ENCODE measurements at regions not wholly inside any gene's neighbourhood (a gene's known extent, or its start where the extent isn't known, plus 50 kb on each side); places are given as distances from the start of the nearest gene placed in this dataset.

- TF ChIP-seq, protein P1, sequence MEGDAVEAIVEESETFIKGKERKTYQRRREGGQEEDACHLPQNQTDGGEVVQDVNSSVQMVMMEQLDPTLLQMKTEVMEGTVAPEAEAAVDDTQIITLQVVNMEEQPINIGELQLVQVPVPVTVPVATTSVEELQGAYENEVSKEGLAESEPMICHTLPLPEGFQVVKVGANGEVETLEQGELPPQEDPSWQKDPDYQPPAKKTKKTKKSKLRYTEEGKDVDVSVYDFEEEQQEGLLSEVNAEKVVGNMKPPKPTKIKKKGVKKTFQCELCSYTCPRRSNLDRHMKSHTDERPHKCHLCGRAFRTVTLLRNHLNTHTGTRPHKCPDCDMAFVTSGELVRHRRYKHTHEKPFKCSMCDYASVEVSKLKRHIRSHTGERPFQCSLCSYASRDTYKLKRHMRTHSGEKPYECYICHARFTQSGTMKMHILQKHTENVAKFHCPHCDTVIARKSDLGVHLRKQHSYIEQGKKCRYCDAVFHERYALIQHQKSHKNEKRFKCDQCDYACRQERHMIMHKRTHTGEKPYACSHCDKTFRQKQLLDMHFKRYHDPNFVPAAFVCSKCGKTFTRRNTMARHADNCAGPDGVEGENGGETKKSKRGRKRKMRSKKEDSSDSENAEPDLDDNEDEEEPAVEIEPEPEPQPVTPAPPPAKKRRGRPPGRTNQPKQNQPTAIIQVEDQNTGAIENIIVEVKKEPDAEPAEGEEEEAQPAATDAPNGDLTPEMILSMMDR (IDR thresholded peaks at IDR 0.05), result no peak
- TF ChIP-seq POLR2AphosphoS5 (IDR thresholded peaks at IDR 0.05) (no peak), POLR2A (IDR thresholded peaks at IDR 0.05) (no peak)
Observed at GRCh38 chr4:137693641-137694040, 161.3 kb upstream of the PCDH18 start.
